Ascending aorta (tissue), 2 donors: ENCODE measurements at regions not wholly inside any gene's neighbourhood (a gene's known extent, or its start where the extent isn't known, plus 50 kb on each side); places are given as distances from the start of the nearest gene placed in this dataset.

Experiments
- DNase-seq, 2 donors: peaks; one replicate each; pipeline ENCODE4 v3.0.0-alpha.2; 2019; ENCODE audit warnings: low spot score in 2 of 2
- H3K27ac ChIP-seq, 2 donors: fragments of 200-600 bp; sonication (generic); one replicate each; pipeline ENCODE4 v1.5.1; 2016 to 2017; ENCODE audit warnings: mild to moderate bottlenecking in 1 of 2
- H3K27me3 ChIP-seq: fragments of 200-600 bp; sonication (generic); one replicate; pipeline ENCODE4 v1.5.1; 2017
- H3K36me3 ChIP-seq, 2 donors: fragments of 200-600 bp; sonication (generic); one replicate each; pipeline ENCODE4 v1.5.1; 2016
- H3K4me1 ChIP-seq, 2 donors: fragments of 200-600 bp; sonication (generic); one replicate each; pipeline ENCODE4 v1.5.1; 2016 to 2017; ENCODE audit warnings: mild to moderate bottlenecking in 1 of 2
- H3K4me3 ChIP-seq, 2 donors: fragments of 200-600 bp; sonication (generic); one replicate each; pipeline ENCODE4 v1.5.1; 2016 to 2017; ENCODE audit warnings: mild to moderate bottlenecking in 1 of 2
- H3K9me3 ChIP-seq, 2 donors: fragments of 200-600 bp; sonication (generic); one replicate each; pipeline ENCODE4 v1.5.1; 2016
- intact Hi-C: fragments of 100-400 bp; cut with DNase I; formaldehyde crosslinking; loops from one replicate; pipeline ENCODE4 v1.15.1; 2023
- TF ChIP-seq, protein P1 (sequence below), 3 experiments: fragments of 200-600 bp in 2 of 3; fragments of 450-650 bp in 1 of 3; sonication (generic) in 2 of 3; IDR thresholded peaks; one replicate each; pipeline ENCODE4 v1.5.1; 2016 to 2019; ENCODE audit warnings: antibody characterized with exemption in 3 of 3, mild to moderate bottlenecking in 1 of 3, moderate library complexity in 1 of 3

DNA sequence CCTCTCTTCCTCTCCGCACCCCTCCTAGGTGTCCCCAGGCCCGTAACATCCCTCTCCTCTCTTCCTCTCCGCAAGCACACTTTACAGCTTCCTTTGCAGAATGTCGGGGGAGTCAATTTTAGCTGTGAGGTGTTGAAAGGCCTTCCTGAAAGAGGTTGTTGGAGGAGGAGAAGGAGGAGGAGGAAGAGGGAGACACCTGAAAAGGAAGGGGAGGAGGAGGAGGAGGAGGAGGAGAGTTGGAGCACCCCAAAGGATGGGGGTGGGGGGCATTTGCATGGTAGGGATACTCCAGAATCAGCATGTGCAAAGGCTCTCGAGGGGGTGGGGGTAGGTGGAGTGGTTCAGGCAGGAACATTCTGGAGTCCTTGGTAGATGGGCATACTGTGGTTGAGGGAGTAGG lies 1045.1 kb downstream of the TBC1D22A start:
- H3K27ac ChIP-seq, result no peak overlapping the region
- no peak overlapping the region for H3K4me3 ChIP-seq
- TF ChIP-seq, protein P1, sequence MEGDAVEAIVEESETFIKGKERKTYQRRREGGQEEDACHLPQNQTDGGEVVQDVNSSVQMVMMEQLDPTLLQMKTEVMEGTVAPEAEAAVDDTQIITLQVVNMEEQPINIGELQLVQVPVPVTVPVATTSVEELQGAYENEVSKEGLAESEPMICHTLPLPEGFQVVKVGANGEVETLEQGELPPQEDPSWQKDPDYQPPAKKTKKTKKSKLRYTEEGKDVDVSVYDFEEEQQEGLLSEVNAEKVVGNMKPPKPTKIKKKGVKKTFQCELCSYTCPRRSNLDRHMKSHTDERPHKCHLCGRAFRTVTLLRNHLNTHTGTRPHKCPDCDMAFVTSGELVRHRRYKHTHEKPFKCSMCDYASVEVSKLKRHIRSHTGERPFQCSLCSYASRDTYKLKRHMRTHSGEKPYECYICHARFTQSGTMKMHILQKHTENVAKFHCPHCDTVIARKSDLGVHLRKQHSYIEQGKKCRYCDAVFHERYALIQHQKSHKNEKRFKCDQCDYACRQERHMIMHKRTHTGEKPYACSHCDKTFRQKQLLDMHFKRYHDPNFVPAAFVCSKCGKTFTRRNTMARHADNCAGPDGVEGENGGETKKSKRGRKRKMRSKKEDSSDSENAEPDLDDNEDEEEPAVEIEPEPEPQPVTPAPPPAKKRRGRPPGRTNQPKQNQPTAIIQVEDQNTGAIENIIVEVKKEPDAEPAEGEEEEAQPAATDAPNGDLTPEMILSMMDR (IDR thresholded peaks at IDR 0.05), result no peak
- no peaks in the 10 kb centered on the region for H3K27me3 ChIP-seq
- no peaks in the 10 kb centered on the region for H3K36me3 ChIP-seq
- DNase-seq, result no peak
- intact Hi-C loops, result no loop called here
- no peaks in the 10 kb centered on the region for H3K9me3 ChIP-seq
- H3K4me1 ChIP-seq, result no peaks in the 10 kb centered on the region

- Histone ChIP-seq H3K4me3 (no peak overlapping the region), H3K27me3 (no peaks in the 10 kb centered on the region), H3K9me3 (no peaks in the 10 kb centered on the region), H3K36me3 (no peaks in the 10 kb centered on the region), H3K4me1 (no peaks in the 10 kb centered on the region), H3K27ac (no peak overlapping the region)
- TF ChIP-seq, protein P1 (IDR thresholded peaks at IDR 0.05), result no peak
- intact Hi-C loops, result no loop called here
- DNase-seq, result no peak
Measured at GRCh38 chr22:47806894-47807293, 1044.4 kb downstream of the TBC1D22A start.

DNA sequence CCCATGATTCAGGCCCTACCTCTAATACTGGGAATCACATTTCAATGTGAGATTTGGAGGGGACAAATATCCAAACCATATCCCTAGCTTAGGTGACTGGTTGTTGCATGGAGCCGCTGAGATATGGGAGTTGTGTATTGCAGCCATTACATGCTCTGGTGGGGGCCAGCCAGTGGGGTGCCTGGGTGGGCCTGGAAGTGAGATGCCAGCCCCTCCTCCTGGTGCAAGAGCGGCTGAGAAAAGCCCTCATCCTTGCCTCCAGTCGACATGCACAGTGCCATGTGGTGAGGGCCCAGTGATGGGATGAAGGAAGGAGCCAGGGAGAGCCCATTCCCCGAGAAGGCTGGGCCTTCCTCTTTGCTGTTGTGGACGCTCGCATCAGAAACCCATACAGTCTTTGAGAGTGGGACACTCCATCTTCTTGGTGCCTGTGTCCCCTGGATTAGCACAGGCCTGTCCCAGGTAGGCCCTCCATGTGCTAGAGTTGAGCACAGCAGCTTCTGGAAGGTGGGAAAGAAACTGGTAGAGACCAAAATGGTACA lies 1043.0 kb downstream of the TBC1D22A start:
- no peak overlapping the region for H3K4me3 ChIP-seq
- H3K9me3 ChIP-seq, result no peaks in the 10 kb centered on the region
- TF ChIP-seq, protein P1 (IDR thresholded peaks at IDR 0.05), result no peak
- H3K36me3 ChIP-seq, result no peaks in the 10 kb centered on the region
- intact Hi-C loops, result no loop called here
- H3K27ac ChIP-seq, result no peak overlapping the region
- H3K27me3 ChIP-seq, result no peaks in the 10 kb centered on the region
- DNase-seq, result no peak
- no peaks in the 10 kb centered on the region for H3K4me1 ChIP-seq

DNA sequence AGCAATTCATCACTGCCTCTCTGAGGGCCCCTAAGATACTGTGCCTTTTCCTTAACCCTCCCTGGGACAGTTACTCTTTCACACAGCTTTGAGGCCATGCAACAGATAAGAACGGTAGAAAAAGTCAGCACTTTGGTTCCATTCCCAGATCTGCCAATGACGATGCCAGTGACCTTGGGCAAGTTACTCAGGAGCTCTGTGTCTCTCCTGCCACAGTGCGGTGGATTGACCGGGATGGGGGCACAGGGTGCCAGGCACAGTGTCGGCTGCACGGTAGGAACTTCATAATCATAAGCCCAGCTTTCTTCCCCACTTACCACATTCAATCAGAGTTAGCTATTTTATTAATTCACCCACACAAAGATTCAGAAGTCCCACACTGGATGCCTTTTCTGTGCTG lies 1041.8 kb downstream of the TBC1D22A start:
- Histone ChIP-seq H3K9me3 (no peaks in the 10 kb centered on the region), H3K4me3 (no peak overlapping the region), H3K27me3 (no peaks in the 10 kb centered on the region), H3K36me3 (no peaks in the 10 kb centered on the region), H3K4me1 (no peaks in the 10 kb centered on the region), H3K27ac (no peak overlapping the region)
- DNase-seq, result no peak
- TF ChIP-seq, protein P1 (IDR thresholded peaks at IDR 0.05), result no peak
- intact Hi-C loops, result no loop called here

- no peak overlapping the region for H3K27ac ChIP-seq
- intact Hi-C loops, result no loop called here
- H3K36me3 ChIP-seq, result no peaks in the 10 kb centered on the region
- H3K9me3 ChIP-seq, result no peaks in the 10 kb centered on the region
- no peak overlapping the region for H3K4me3 ChIP-seq
- TF ChIP-seq, protein P1 (IDR thresholded peaks at IDR 0.05), result no peak
- H3K4me1 ChIP-seq, result no peaks in the 10 kb centered on the region
- H3K27me3 ChIP-seq, result no peaks in the 10 kb centered on the region
- DNase-seq, result no peak
Measured at GRCh38 chr22:47802421-47802820, 1040.0 kb downstream of the TBC1D22A start.
